Inflammatory macrophage treated with lipopolysaccharide for 4 hours (primary cell): ENCODE measurements at regions not wholly inside any gene's neighbourhood (a gene's known extent, or its start where the extent isn't known, plus 50 kb on each side); places are given as distances from the start of the nearest gene placed in this dataset.

Source experiments
- DNase-seq: peaks from one replicate; pipeline ENCODE4 v3.0.0-alpha.2; 2020

GRCh38 chr19:5214902-5215301, 125.7 kb downstream of the PTPRS start:
- DNase-seq = no peak

DNA sequence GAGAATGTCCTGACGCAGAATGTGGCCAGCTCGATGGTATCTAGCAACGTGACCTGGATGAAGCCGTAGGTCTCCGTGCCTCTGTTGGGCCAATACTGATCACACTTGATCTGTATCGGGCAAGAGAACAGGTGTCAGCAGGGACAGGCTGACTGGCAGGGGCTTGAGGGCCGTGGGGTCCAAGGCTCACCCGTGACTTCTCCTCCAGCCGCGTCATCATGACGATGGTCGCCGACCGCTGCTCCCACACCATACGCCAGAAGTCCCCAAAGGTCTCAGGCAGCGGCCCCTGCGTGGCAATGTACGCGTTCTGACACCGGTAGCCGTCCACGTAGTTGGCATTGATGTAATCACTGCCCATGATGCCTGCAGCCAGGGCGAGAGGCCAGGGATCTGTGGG, 126.2 kb downstream of the PTPRS start:
- DNase-seq = no peak

DNA sequence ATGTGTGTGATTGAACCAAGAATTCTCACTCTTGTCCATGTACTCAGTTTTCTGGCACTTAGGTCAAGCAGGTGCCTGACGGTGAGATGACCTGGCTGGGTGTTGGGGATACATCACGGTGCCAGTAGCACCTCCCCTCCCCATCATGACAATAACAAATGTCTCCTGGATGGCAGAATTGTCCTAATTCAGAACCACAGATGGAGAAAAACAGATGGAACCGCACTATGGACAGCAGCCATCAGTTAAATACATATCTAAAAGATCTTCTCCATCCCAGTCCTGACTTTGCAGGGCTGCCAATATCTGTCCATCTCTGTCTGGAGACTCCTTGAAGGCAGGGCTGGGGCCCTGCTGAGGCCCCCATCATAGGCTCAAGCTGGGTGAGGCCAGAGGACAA, 126.9 kb downstream of the PTPRS start:
- DNase-seq = no peak

DNA sequence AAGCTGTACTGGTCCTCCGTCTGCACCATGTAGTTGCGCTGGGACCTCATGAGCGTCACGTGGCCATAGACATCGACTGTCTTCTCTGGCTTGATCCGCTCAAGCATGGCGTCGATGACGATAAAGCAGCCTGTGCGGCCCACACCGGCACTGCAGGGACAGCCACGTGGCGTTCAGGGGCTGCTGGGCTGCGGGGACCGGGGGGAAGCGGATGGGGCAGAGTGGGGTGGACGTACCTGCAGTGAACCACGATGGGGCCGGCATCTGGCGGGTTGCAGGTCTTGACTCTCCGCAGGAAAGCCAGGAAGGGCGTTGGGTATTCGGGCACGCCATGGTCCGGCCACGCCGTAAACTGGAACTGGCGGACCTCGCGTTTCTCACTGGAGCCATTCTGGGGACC, 128.5 kb downstream of the PTPRS start:
- DNase-seq = no peak

DNA sequence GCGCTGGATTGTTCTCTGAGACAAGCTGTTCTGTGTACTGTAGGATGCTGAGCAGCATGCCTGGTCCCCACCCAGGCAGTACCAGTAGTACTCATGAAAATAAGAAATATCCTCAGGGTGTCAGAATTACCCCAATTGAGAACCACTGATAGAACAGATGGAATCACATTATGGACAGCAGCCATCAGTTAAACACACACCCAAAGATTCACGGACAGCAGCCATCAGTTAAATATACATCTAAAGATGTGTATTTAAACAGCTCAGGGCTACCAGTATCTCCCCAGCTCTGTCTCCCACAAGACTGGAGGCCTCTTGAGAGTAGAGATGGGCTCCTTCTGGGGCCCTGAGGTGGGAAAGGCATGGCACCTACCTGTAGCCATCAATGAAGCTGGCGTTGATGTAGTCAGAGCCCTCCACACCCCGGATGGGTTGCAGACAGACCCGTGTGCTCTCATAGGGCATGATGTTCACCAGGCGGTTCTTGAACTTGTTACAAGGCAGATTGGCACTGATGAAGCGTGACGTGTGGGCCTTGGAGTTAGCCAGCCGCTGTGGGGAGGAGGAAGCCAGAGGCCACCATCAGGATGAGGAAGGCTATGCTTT, 129.3 kb downstream of the PTPRS start:
- no peak for DNase-seq

GRCh38 chr19:5210556-5210955, 130.1 kb downstream of the PTPRS start:
- DNase-seq = no peak

GRCh38 chr19:5207806-5208205, 132.8 kb downstream of the PTPRS start:
- DNase-seq = no peak

- DNase-seq = no peak
Observed at GRCh38 chr19:5206751-5207075, 133.9 kb downstream of the PTPRS start.

DNA sequence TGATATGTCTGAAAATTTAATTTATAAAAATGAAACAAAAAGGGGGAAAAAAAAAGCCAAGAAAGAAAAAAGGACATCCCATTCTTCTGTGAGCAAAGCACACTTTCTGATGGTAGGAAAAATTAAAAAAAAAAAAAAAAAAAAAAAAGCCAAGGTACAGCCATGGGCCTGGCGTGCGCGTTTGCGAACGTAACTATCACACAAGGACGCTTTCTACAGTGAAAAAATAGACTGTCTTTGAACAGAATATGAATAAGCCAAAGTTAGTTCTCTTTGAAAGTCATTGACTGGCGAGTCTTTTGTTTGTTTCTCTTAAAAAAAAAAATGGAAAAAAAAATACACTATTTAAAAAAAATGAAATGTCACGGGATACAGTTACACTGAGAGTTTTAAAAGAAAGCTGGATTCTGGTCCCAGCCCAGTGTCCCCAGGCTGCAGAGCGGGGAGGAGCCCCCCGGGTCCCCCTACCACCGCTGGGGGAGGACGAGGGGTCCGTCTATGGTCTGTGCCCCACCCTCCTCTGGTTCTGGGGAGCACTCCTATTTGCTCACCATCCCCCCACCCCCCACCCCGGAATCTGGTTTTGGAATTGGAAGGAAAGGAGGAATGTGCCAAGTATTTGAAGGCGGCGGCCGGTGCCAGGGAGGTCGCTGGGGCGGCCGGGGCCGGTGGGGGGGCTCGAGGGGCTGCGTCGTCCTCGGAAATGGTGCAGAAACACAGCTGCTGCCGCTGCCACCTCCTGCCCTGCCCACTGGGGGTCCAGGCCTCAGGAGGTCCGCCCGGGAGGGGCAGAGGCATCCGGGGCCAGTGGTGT, 134.5 kb downstream of the PTPRS start:
- no peak for DNase-seq

- peak; percentile 10 for DNase-seq
Observed at GRCh38 chr19:5205381-5205780, 135.2 kb downstream of the PTPRS start.

- DNase-seq = no peak
Observed at GRCh38 chr19:5204212-5204611, 136.4 kb downstream of the PTPRS start.
